Left colon (tissue), 2 donors: ENCODE measurements at regions not wholly inside any gene's neighbourhood (a gene's known extent, or its start where the extent isn't known, plus 50 kb on each side); places are given as distances from the start of the nearest gene placed in this dataset.
"Not testable (repeated sequence)": the region's sequence is repeated elsewhere in the genome, so short reads cannot be mapped to it uniquely, and the experiment has no call there.

Experiments used
- ATAC-seq: fragments of 200-7000 bp; cut with Tn5 transposase; one replicate; pipeline ENCODE4 v1.9.1; 2020; ENCODE audit warnings: mild to moderate bottlenecking, moderate library complexity
- DNase-seq, 2 donors: peaks; one replicate each; pipeline ENCODE4 v3.0.0-alpha.2; 2020
- intact Hi-C, 2 donors: fragments of 100-400 bp; cut with DNase I in 1 of 2; cut with micrococcal nuclease in 1 of 2; formaldehyde crosslinking; loops; one replicate each; pipeline versions ENCODE4 v1.11.2 to v1.14.0; 2022; cut with DNase I, micrococcal nuclease
- donor health status: DM: no; HTN: no; CAD: no.
- donor health status: DM: yes; HTN: yes; CAD: no.

- DNase-seq (no peak), ATAC-seq (no peak)
- intact Hi-C loops, result no loop called here
Measured at GRCh38 chr13:71240911-71241310, 626.1 kb downstream of the DACH1 start.

GRCh38 chr13:71237332-71237731, 629.7 kb downstream of the DACH1 start:
- intact Hi-C loops, result no loop called here
- ATAC-seq (no peak), DNase-seq (no peak)

- DNase-seq, result no peak
- no peak for ATAC-seq
- intact Hi-C loops, result no loop called here
Measured at GRCh38 chr13:71219698-71220415, 647.1 kb downstream of the DACH1 start.

- DNase-seq (no peak), ATAC-seq (peak; percentile 34)
- intact Hi-C loops, result no loop called here
Measured at GRCh38 chr13:71218960-71219359, 648.0 kb downstream of the DACH1 start.

- ATAC-seq, result no peak
- DNase-seq, result no peak
- intact Hi-C loops, result no loop called here
Measured at GRCh38 chr13:71217827-71218226, 649.2 kb downstream of the DACH1 start.

GRCh38 chr13:71214821-71215220, 652.2 kb downstream of the DACH1 start:
- ATAC-seq (no peak), DNase-seq (no peak)
- intact Hi-C loops, result no loop called here

- ATAC-seq (no peak), DNase-seq (no peak)
- intact Hi-C loops, result no loop called here
Measured at GRCh38 chr13:71214357-71214756, 652.6 kb downstream of the DACH1 start.

GRCh38 chr13:71213252-71213821, 653.7 kb downstream of the DACH1 start:
- DNase-seq, result no peak
- intact Hi-C loops, result no loop called here
- ATAC-seq, result no peak

- DNase-seq (no peak), ATAC-seq (no peak)
- intact Hi-C loops, result no loop called here
Measured at GRCh38 chr13:71210861-71211260, 656.1 kb downstream of the DACH1 start.

- ATAC-seq, result no peak
- intact Hi-C loops, result no loop called here
- no peak for DNase-seq
Measured at GRCh38 chr13:71209217-71209616, 657.8 kb downstream of the DACH1 start.

GRCh38 chr13:71184583-71184982, 682.4 kb downstream of the DACH1 start:
- intact Hi-C loops, ATAC-seq, DNase-seq: not testable (repeated sequence)

GRCh38 chr13:71183352-71183751, 683.7 kb downstream of the DACH1 start:
- ATAC-seq, intact Hi-C loops, DNase-seq: not testable (repeated sequence)

- intact Hi-C loops, result no loop called here
- DNase-seq, result no peak
- ATAC-seq, result no peak
Measured at GRCh38 chr13:71171740-71172139, 695.3 kb downstream of the DACH1 start.

GRCh38 chr13:71169180-71169579, 697.8 kb downstream of the DACH1 start:
- no peak for ATAC-seq
- intact Hi-C loops, result no loop called here
- no peak for DNase-seq

GRCh38 chr13:71156550-71156949, 710.5 kb downstream of the DACH1 start:
- DNase-seq (no peak), ATAC-seq (no peak)
- intact Hi-C loops, result no loop called here

- intact Hi-C loops, result no loop called here
- no peak for ATAC-seq
- no peak for DNase-seq
Measured at GRCh38 chr13:71149498-71150363, 717.3 kb downstream of the DACH1 start.

- no peak for ATAC-seq
Measured at GRCh38 chr13:71149046-71149445, 718.0 kb downstream of the DACH1 start.

GRCh38 chr13:71148396-71148795, 718.6 kb downstream of the DACH1 start:
- DNase-seq (no peak), ATAC-seq (no peak)
- intact Hi-C loops, result no loop called here

More at GRCh38 chr13:71149046-71149445, 718.0 kb downstream of the DACH1 start:
- intact Hi-C loops, result no loop called here
- no peak for DNase-seq

GRCh38 chr13:71144883-71145282, 722.1 kb downstream of the DACH1 start:
- ATAC-seq (no peak), DNase-seq (no peak)
- intact Hi-C loops, result no loop called here

GRCh38 chr13:71137101-71137500, 729.9 kb downstream of the DACH1 start:
- ATAC-seq (no peak), DNase-seq (no peak)
- intact Hi-C loops, result no loop called here
